Breast epithelium (tissue), 4 donors: ENCODE measurements at regions not wholly inside any gene's neighbourhood (a gene's known extent, or its start where the extent isn't known, plus 50 kb on each side); places are given as distances from the start of the nearest gene placed in this dataset.

Experiments used
- DNase-seq, 2 donors: peaks; one replicate each; pipeline ENCODE4 v3.0.0-alpha.2; 2019; ENCODE audit warnings: low spot score in 2 of 2
- H3K27ac ChIP-seq, 2 donors: fragments of 200-600 bp; sonication (generic) in 1 of 2; one replicate each; pipeline ENCODE4 v1.5.1; 2016 to 2019; ENCODE audit warnings: mild to moderate bottlenecking in 1 of 2
- H3K27me3 ChIP-seq, 2 donors: fragments of 200-600 bp; sonication (generic) in 1 of 2; one replicate each; pipeline versions ENCODE4 v1.5.1 to v1.6.0; 2017 to 2019; ENCODE audit warnings: control low read depth in 1 of 2, mild to moderate bottlenecking in 1 of 2
- H3K36me3 ChIP-seq: fragments of 200-600 bp; one replicate; pipeline ENCODE4 v1.5.1; 2019
- H3K4me1 ChIP-seq, 2 donors: fragments of 200-600 bp; sonication (generic); one replicate each; pipeline ENCODE4 v1.5.1; 2016 to 2019; ENCODE audit warnings: control low read depth in 1 of 2
- H3K4me3 ChIP-seq, 3 donors: fragments of 200-600 bp; sonication (generic); 1 replicate in 2 of 3; 2 replicates in 1 of 3; pipeline ENCODE4 v1.5.1; 2016 to 2019; ENCODE audit warnings: mild to moderate bottlenecking in 3 of 3, moderate library complexity in 2 of 3
- H3K9me3 ChIP-seq, 2 donors: fragments of 200-600 bp; sonication (generic) in 1 of 2; one replicate each; pipeline ENCODE4 v1.5.1; 2016 to 2019; ENCODE audit warnings: control low read depth in 1 of 2
- POLR2A ChIP-seq: fragments of 450-650 bp; IDR thresholded peaks from one replicate; pipeline ENCODE4 v1.6.1; 2016; ENCODE audit warnings: antibody characterized with exemption, mild to moderate bottlenecking, moderate library complexity
- POLR2AphosphoS5 ChIP-seq, 3 donors: sonication (generic); formaldehyde crosslinking; IDR thresholded peaks; one replicate each; pipeline ENCODE4 v1.6.1; 2017; ENCODE audit warnings: antibody characterized with exemption in 3 of 3
- intact Hi-C: fragments of 100-400 bp; cut with DNase I; formaldehyde crosslinking; loops from one replicate; pipeline ENCODE4 v1.15.1; 2023; ENCODE audit warnings: low total_unique reads
- TF ChIP-seq, protein P1 (sequence below), 3 donors: fragments of 450-650 bp; IDR thresholded peaks; one replicate each; pipeline ENCODE4 v1.5.1; 2016 to 2017; ENCODE audit warnings: antibody characterized with exemption in 3 of 3, mild to moderate bottlenecking in 3 of 3, moderate library complexity in 3 of 3

DNA sequence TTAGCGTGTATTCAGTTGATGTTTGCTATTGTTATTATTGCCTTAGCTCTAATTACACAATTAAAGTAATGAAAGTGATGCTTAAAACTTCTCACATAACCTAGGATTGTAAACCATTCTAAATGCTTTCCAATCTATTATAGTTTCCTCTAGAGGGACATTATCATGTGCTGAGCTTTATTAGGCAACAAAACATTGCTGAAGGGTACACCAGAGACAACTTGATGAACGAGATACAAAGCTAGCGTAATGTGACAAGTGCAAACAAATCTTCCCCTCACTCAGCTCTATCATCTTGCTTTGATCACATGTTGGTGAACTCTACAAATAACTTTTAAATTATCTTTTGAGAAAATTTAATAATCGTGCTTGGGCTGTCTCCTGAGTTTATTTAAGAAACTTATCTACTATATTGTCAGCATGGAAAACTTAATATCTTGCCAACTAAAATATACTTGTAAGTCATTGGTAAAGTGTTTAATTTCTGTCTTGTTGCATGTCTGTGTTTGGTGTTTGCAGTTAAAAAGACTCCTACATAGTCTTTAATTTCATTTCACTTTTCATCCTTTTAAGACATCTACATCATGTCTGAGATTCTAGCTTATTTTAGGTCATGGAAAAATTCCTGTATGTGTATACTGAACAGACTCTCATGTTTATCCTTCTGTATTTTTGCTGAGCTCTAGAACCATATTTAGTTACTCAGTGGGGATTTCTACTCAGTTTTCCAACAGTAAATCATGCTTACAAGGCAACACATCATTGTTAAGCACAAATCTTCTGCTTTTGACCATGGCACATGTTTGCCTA, 104.2 kb upstream of the ADAMTS5 start:
- intact Hi-C loops: no loop called here
- no peak for DNase-seq
- H3K4me3 ChIP-seq: no peak overlapping the region
- H3K27ac ChIP-seq: no peak overlapping the region
- no peaks in the 10 kb centered on the region for H3K4me1 ChIP-seq
- H3K36me3 ChIP-seq: no peaks in the 10 kb centered on the region
- no peak for TF ChIP-seq POLR2AphosphoS5 (IDR thresholded peaks at IDR 0.05)
- no peak for TF ChIP-seq POLR2A
- TF ChIP-seq, protein P1, sequence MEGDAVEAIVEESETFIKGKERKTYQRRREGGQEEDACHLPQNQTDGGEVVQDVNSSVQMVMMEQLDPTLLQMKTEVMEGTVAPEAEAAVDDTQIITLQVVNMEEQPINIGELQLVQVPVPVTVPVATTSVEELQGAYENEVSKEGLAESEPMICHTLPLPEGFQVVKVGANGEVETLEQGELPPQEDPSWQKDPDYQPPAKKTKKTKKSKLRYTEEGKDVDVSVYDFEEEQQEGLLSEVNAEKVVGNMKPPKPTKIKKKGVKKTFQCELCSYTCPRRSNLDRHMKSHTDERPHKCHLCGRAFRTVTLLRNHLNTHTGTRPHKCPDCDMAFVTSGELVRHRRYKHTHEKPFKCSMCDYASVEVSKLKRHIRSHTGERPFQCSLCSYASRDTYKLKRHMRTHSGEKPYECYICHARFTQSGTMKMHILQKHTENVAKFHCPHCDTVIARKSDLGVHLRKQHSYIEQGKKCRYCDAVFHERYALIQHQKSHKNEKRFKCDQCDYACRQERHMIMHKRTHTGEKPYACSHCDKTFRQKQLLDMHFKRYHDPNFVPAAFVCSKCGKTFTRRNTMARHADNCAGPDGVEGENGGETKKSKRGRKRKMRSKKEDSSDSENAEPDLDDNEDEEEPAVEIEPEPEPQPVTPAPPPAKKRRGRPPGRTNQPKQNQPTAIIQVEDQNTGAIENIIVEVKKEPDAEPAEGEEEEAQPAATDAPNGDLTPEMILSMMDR (IDR thresholded peaks at IDR 0.05): no peak
- no peaks in the 10 kb centered on the region for H3K27me3 ChIP-seq
- no peaks in the 10 kb centered on the region for H3K9me3 ChIP-seq

DNA sequence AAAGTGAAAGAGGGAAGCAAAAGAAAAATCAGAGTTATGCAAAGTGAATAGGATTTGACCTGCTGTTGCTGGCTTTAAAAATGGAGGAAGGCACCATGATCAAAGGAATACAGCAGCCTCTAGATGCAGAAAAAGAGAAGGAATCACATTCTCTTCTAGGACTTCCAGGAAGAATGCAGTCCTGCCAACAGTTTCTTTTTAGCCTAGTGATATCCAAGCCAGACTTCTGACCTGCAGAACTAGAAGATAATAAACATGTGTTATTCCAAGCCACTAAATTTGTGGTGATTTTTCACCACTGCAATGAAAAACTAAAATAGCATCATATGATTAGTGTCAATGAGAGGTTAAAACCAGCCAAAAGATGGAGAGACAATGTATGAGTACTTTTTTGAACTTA, 101.9 kb upstream of the ADAMTS5 start:
- Histone ChIP-seq H3K4me3 (no peak overlapping the region), H3K4me1 (no peaks in the 10 kb centered on the region), H3K27ac (no peak overlapping the region), H3K9me3 (no peaks in the 10 kb centered on the region), H3K27me3 (no peaks in the 10 kb centered on the region), H3K36me3 (no peaks in the 10 kb centered on the region)
- no peak for DNase-seq
- TF ChIP-seq, protein P1 (IDR thresholded peaks at IDR 0.05): no peak
- TF ChIP-seq POLR2A (no peak), POLR2AphosphoS5 (IDR thresholded peaks at IDR 0.05) (no peak)
- intact Hi-C loops: no loop called here

DNA sequence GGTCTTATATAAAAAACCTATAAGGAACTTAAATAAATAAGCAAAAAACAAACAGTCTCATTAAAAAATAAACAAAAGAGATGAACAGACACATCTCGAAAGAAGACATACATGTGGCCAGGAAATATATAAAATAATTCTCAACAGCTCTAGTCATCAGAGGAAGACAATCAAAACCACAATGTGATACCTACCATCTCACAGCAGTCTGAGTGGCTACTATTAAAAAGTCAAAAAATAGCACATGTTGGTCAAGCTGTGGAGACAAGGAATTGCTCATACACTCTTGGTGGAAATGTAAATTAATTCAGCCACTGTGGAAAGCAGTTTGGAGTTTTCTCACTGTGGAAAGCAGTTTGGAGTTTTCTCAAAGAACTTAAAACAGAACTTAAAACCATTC, 100.3 kb upstream of the ADAMTS5 start:
- intact Hi-C loops: no loop called here
- Histone ChIP-seq H3K9me3 (no peaks in the 10 kb centered on the region), H3K4me1 (no peaks in the 10 kb centered on the region), H3K4me3 (no peak overlapping the region), H3K27me3 (no peaks in the 10 kb centered on the region), H3K36me3 (no peaks in the 10 kb centered on the region), H3K27ac (no peak overlapping the region)
- TF ChIP-seq, protein P1 (IDR thresholded peaks at IDR 0.05): no peak
- TF ChIP-seq POLR2A: no peak
- no peak for TF ChIP-seq POLR2AphosphoS5 (IDR thresholded peaks at IDR 0.05)
- DNase-seq: no peak

DNA sequence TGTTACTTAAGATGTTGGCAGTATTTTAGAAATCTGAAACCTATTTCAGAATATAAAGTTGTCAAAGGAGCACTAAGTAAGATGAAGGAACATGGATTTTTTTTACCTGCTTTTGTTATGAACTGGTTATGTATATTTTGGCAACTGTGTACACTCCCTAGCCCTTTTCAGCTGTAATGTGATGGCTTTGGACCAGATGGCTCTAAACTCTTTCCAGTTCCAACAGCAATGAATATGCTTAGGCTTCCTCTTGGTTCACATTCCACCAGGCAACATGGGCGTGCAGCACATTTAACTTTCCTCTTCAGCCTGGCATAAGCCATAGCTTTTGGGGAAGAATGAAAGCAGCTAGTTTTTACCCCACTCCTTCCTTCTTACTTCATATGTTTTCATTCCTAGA, 95.6 kb upstream of the ADAMTS5 start:
- no peak overlapping the region for H3K4me3 ChIP-seq
- H3K4me1 ChIP-seq: no peaks in the 10 kb centered on the region
- no peaks in the 10 kb centered on the region for H3K27me3 ChIP-seq
- intact Hi-C loops: no loop called here
- H3K36me3 ChIP-seq: no peaks in the 10 kb centered on the region
- no peak for DNase-seq
- H3K27ac ChIP-seq: no peak overlapping the region
- H3K9me3 ChIP-seq: no peaks in the 10 kb centered on the region
- TF ChIP-seq POLR2AphosphoS5 (IDR thresholded peaks at IDR 0.05): no peak
- no peak for TF ChIP-seq POLR2A
- TF ChIP-seq, protein P1 (IDR thresholded peaks at IDR 0.05): no peak

GRCh38 chr21:27061770-27062169, 94.9 kb upstream of the ADAMTS5 start:
- Histone ChIP-seq H3K36me3 (no peaks in the 10 kb centered on the region), H3K27ac (no peak overlapping the region), H3K27me3 (no peaks in the 10 kb centered on the region), H3K4me1 (no peaks in the 10 kb centered on the region), H3K4me3 (no peak overlapping the region), H3K9me3 (no peaks in the 10 kb centered on the region)
- intact Hi-C loops: no loop called here
- DNase-seq: no peak
- no peak for TF ChIP-seq POLR2A
- TF ChIP-seq POLR2AphosphoS5 (IDR thresholded peaks at IDR 0.05): no peak
- TF ChIP-seq, protein P1 (IDR thresholded peaks at IDR 0.05): no peak
